Superior temporal gyrus (tissue), 1 donor: ENCODE measurements at regions not wholly inside any gene's neighbourhood (a gene's known extent, or its start where the extent isn't known, plus 50 kb on each side); places are given as distances from the start of the nearest gene placed in this dataset.
"Not testable (repeated sequence)": the region's sequence is repeated elsewhere in the genome, so short reads cannot be mapped to it uniquely, and the experiment has no call there.

Source experiments
- DNase-seq: peaks from one replicate; pipeline ENCODE4 v3.0.0-alpha.2; 2016; ENCODE audit errors: extremely low spot score

DNA sequence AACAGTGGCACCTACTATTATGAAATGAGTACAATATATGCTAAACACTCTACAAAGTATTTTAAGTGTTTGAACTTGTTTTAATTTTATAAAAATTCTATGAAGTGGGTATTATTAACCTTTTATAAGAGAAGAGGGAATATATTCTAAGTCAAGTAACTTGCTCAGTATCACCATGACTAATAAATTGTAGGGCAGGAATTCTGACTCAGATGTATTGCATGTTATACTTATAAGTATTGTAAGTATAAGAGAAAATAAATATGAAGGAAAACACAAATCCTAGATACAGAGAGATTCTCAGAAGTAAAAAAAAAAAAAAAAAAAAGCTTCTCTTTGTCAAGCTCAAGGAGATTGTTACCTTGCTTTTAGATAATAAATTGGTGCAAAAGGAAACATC, 893.2 kb downstream of the SLC16A7 start:
- no peak for DNase-seq

DNA sequence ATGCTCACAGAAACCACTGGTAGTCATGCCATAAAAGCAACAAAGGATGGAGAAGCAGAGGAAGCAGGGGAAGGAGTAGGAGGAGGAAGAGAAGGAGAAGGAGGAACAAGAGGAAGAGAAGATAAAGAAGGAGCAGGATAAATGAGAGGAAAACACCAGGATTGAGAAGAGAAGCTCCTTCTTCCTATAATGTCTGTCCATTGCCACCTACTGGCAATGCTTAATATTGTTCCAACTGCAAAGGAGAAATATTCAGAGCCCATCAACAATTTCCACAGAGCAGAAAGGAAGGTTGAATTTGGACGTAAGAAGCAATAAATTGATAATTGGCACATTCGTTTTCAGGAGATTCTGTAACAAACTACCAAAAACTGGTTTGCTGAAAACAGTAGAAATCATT, 898.4 kb downstream of the SLC16A7 start:
- peak; percentile 63 for DNase-seq

DNA sequence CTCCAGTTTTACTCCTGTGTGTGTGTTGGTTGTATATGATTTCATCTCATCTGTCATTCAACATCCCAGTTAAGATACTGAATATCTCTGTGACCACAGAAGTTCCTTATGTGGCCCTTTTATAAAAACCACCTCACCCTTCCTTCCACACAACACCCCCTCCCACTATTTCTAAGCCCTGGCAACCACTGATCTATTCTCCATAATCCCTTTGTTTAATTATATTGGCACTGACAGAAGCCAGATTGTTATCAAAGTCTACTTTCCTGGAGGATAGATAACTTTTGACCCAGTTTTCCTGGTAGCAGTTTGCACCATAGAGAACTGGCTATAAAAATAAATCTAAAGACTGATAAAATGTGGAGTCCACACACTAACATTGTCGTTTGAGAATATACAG, 902.8 kb downstream of the SLC16A7 start:
- DNase-seq: no peak

- no peak for DNase-seq
Observed at GRCh38 chr12:60501124-60501729, 905.4 kb downstream of the SLC16A7 start.

DNA sequence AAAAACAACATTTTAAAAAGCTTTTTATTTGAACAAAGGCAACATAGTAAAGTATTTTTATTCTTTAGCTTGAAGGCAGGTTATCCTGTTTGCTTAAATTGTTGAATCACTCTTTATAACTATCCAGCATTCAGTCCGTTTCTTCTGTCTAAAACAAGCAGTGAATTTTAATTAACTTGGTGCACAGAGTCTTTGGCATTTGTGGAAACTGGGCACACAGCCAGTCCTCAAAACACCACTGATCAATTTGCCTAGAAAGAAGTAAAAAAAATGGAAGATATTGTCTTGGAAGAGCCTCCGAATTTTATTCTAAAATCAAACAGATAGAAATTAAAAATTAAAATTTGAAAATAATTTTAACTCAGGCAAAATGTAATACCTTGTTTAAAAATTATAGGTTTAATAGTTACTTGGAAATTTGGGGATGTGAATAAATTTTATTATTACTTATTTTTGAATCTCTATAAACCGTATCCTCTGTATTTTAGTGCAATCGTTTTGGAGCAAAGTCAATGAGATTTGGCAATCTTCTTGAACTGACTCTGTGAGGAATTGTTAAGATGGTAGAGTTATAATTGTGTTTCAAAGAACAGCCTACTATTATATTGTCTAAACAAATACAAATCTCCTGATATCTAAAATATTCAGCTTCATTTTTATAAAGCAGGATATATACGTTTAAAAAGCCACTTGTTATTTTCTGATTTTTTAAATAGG, 927.0 kb downstream of the SLC16A7 start:
- DNase-seq: peak; percentile 74

DNA sequence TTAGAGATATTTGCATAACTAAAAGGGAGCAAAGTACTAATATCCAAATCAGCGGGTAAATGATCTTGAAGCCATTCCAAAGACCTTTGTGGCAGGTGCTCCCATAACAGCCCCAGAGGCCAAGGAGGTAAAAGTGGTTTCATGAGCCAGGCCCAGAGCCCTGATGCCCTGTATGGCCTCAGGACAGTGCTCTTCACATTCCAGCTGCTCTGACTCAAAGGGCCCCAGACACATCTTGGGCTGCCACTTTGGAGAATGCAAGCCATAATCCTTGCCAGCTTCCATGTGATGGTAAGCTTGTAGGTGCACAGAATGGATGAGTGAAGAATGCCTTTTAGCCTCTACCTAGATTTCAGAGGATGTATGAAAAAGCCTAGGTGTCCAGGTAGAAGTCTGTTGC, 933.4 kb downstream of the SLC16A7 start:
- DNase-seq: no peak

GRCh38 chr12:60529723-60530122, 933.9 kb downstream of the SLC16A7 start:
- DNase-seq: no peak

- DNase-seq: no peak
Observed at GRCh38 chr12:60535363-60535762, 939.5 kb downstream of the SLC16A7 start.

GRCh38 chr12:60539592-60539991, 943.8 kb downstream of the SLC16A7 start:
- no peak for DNase-seq

GRCh38 chr12:60568914-60569313, 973.1 kb downstream of the SLC16A7 start:
- no peak for DNase-seq

DNA sequence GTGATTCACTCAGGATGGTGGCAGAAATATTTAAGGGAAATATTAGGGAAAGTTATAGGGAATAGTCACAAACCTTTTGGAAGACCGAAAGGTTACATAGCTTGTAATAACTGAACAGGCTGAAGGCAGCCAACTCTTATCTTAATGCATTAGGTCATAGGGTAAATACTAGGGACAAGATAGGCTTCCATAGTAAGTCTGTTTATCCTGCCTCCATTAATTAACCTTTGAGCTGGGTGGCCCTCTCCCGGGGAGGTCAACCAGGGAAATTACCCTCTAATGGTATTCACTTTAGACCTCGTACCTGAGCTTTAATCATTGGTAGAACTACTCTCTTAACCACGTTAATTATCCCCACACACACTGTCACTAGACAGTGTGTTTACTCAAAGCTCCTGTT, 981.8 kb downstream of the SLC16A7 start:
- DNase-seq: no peak

DNA sequence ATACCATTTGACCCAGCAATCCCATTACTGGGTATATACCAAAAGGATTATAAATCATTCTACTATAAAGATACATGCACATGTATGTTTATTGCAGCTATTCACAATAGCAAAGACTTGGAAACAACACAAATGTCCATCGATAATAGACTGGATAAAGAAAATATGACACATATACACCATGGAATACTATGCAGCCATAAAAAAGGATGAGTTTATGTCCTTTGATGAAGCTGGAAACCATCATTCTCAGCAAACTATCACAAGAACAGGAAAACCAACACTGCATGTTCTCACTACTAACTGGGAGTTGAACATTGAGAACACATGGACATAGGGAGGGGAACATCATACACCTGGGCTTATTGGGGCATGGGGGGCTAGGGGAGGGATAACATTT, 991.8 kb downstream of the SLC16A7 start:
- DNase-seq: not testable (repeated sequence)

DNA sequence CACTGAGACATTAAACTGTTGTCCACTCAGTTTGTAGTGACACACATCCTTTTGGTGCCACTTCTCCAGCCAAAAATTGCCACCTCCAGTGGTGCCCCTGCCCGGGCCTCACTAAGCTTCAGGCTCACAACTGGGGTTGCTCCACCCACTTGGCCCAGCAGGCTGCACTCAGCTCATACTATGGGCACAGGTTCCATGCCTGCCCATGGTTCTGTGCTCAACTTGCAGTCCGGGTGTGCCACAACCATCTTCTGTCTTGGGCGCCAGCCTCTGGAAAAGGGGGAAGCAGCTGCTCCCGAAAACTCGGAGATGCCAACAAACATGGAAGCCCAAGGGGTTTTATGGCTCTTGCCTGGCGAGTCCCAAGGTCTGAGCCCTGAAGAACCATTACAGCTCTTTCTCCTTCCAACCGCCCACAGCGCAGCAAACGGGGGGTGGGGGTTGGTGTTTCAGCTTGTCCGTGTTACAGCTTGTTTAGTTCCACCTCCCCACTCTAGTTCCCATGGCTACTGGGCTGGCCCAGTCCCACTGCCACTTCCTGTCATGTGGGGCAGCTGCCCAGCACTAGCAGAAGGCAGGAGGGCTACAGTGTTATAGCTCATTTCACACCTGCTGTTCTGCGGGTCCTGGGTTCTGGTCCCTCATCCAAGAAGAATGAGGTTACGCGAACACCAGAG, 998.3 kb downstream of the SLC16A7 start:
- no peak for DNase-seq

DNA sequence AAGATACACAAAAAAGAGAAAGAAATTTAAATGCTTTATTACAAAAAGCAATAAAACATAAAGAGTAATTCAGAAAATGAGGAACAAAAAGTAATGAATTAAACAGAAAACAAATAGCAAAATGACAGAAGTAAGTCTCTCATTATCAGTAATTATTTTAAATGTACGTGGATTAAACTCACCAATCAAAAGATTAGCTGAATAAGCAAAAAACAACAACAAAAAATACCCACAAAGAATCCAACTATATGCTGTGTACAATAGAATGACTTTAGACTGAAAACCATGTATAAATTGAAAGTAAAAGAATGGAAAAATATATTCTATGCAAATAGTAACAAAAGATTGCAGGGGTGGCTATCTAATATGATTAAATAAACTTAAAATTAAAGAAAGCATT, 1006.8 kb downstream of the SLC16A7 start:
- DNase-seq: no peak

DNA sequence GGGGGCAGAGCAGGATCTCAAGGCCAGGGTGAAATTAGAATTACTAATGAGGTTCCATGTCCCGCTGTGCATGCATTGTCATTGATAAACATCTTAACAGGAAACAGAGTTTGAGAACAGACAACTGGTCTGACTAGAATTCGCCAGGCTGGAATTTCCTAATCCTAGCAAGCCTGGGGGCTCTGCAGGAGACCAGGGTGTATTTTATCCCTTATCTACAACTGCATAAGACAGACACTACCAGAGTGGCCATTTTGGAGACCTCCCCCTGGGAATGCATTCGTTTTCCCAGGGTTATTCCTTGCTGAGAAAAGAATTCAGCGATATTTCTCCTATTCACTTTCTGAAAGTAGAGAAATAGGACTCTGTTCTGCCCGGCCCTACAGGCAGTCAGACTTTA, 1007.6 kb downstream of the SLC16A7 start:
- DNase-seq: not testable (repeated sequence)

DNA sequence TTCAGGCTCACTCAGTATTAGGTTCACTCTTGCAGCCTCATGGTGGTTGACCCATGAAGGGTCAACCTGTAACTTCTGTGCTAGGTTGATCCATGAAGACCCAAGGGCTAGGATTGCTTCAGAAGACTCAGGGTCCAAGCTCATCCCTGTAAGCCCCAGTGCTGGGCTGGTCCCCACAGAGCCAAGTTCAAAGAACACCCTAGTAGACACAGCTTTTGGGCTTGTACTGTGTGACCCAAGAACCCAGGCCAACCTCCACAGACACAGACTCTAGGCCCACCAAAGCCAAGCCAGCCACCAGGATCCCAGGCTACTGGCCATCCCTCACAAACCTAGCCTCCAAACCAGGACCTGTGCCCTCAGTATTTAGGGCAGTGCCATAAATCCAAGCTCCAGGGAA, 1020.6 kb downstream of the SLC16A7 start:
- no peak for DNase-seq

DNA sequence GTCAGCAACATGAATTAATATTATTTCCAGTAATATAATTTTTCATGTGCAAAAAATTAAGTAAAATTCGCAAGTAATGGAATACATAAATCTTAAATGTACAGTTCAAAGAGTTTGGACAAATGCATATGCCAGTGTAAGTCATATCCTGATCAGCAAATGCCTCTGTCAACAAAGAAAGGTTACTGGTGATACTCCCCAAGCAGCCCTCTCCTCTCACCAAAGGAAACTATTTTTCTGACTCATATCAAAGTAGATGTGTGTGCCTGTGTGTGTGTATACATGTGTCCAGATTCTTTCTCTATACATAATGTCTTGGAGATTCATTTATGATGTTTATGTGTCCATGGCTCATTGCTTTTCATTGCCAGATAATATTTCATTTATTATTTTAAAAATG, 1035.0 kb downstream of the SLC16A7 start:
- DNase-seq: no peak

DNA sequence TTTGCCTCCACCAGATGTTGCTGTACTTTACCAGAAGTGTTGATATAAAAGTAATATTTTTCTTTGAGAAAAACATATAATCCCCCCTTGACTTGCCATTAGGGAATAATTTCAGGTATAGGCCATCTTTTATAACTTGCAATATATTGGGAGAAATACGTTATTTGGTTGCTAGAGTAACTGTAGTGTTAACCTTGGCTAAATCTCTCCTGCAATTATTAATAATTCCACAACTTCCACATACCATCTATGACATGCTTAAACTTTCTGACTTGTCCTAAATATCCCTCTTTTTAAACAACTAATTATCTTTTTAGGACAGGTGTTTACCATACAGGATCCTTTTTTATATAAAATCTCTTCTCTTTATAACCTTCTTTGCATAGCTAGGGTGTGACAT, 1048.2 kb downstream of the SLC16A7 start:
- DNase-seq: no peak

DNA sequence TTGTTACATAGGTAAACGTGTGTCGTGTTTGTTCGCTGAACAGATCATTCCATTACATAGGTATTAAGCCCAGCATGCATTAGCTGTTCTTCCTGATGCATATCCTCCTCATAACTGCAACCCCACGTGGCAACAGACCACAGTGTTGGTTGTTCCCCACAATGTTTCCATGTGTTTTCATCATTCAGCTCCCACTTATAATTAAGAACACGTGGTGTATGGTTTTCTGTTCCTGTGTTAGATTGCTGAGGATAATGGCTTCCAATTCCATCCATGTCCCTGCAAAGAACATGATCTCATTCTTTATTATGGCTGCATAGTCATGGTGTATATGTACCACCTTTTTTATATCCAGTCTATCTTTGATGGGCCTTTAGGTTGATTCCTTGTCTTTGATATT, 1071.1 kb downstream of the SLC16A7 start:
- no peak for DNase-seq

GRCh38 chr12:60672949-60673348, 1077.1 kb downstream of the SLC16A7 start:
- DNase-seq: no peak

- DNase-seq: no peak
Observed at GRCh38 chr12:60684988-60685655, 1089.3 kb downstream of the SLC16A7 start.

DNA sequence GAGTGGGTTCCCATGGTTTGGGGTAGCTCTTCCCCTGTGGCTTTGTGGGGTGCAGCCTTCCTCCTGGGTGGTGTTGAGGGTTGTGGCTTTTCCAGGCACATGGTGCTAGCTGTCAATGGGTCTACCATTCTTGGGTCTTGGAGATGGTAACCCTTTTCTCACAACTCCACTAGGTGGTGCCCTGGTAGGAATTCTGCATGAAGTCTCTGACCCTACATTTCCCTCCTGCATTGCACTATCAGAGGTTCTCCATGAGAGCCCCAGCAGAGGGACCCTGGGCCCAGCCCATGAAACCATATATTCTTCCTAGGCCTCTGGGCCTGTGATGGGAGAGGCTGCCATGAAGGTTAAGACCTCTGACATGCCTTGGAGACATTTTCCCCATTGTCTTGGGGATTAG, 1093.3 kb downstream of the SLC16A7 start:
- no peak for DNase-seq
